Endodermal cell (in vitro differentiated cells): ENCODE measurements at regions not wholly inside any gene's neighbourhood (a gene's known extent, or its start where the extent isn't known, plus 50 kb on each side); places are given as distances from the start of the nearest gene placed in this dataset.

Experiments
- DNase-seq: peaks from one replicate; pipeline ENCODE4 v3.0.0-alpha.2; 2017
- H3K27ac ChIP-seq: 2 replicates; pipeline ENCODE4 v1.5.1; 2013; ENCODE audit warnings: mild to moderate bottlenecking, low read depth, low read length, moderate library complexity
- H3K27me3 ChIP-seq: 2 replicates; pipeline ENCODE4 v1.6.1; 2013; ENCODE audit warnings: mild to moderate bottlenecking, low read length, moderate library complexity; ENCODE audit not compliant: insufficient read depth, control insufficient read depth, poor library complexity, severe bottlenecking
- H3K36me3 ChIP-seq: 2 replicates; pipeline ENCODE4 v1.7.0; 2013; ENCODE audit warnings: mild to moderate bottlenecking, low read length, moderate library complexity; ENCODE audit not compliant: control insufficient read depth, insufficient read depth
- H3K4me1 ChIP-seq: one replicate; pipeline ENCODE4 v1.7.0; 2013; ENCODE audit warnings: low read length; ENCODE audit not compliant: control insufficient read depth, insufficient read depth
- H3K4me3 ChIP-seq: 2 replicates; pipeline ENCODE4 v1.5.1; 2013; ENCODE audit warnings: mild to moderate bottlenecking, low read length, moderate library complexity
- H3K9ac ChIP-seq: 2 replicates; pipeline ENCODE4 v1.6.1; 2013; ENCODE audit warnings: mild to moderate bottlenecking, low read length, moderate library complexity; ENCODE audit not compliant: poor library complexity, severe bottlenecking; ENCODE audit errors: extremely low read depth
- H3K9me3 ChIP-seq: 2 replicates; pipeline ENCODE4 v1.6.1; 2013; ENCODE audit warnings: mild to moderate bottlenecking, low read length, moderate library complexity; ENCODE audit not compliant: control insufficient read depth
- H3K27ac Mint-ChIP-seq: 2 replicates; pipeline ENCODE4 v1.8.0; 2020; ENCODE audit warnings: mixed read lengths
- H3K27me3 Mint-ChIP-seq: 2 replicates; pipeline ENCODE4 v1.8.0; 2021; ENCODE audit warnings: mild to moderate bottlenecking, mixed read lengths; ENCODE audit not compliant: insufficient read depth
- H3K36me3 Mint-ChIP-seq: 2 replicates; pipeline ENCODE4 v1.8.0; 2020; ENCODE audit warnings: low read depth, mixed read lengths
- H3K4me1 Mint-ChIP-seq: 2 replicates; pipeline ENCODE4 v1.8.0; 2020; ENCODE audit warnings: mixed read lengths
- H3K4me3 Mint-ChIP-seq: 2 replicates; pipeline ENCODE4 v1.8.0; 2020; ENCODE audit warnings: mild to moderate bottlenecking, moderate library complexity, mixed read lengths
- H3K9me3 Mint-ChIP-seq: 2 replicates; pipeline ENCODE4 v1.8.0; 2020; ENCODE audit warnings: mild to moderate bottlenecking, mixed read lengths
- CTCF ChIP-seq: fragments of 200-600 bp; sonication (generic); conservative IDR thresholded peaks from 2 replicates; pipeline ENCODE4 v1.5.0; 2021; ENCODE audit warnings: antibody characterized with exemption, mild to moderate bottlenecking
- WGBS, 2 experiments: methylation state at CpG; one replicate each; pipeline versions ENCODE4 v1.1.5 to v1.1.7; 2013; ENCODE audit warnings: missing lambda C conversion rate in 2 of 2, mixed read lengths in 1 of 2; ENCODE audit not compliant: insufficient coverage in 1 of 2, insufficient read length in 1 of 2; 5-methylcytosine and 5-hydroxymethylcytosine counted together

GRCh38 chr1:232894436-232894835 lies 56.0 kb upstream of the NTPCR start:
- Mint-ChIP-seq H3K27ac (no peak overlapping the region), H3K4me1 (peaks cover 10% of the 10 kb centered on the region), H3K9me3 (peaks cover 22% of the 10 kb centered on the region), H3K4me3 (no peak overlapping the region), H3K27me3 (peaks cover 19% of the 10 kb centered on the region), H3K36me3 (no peaks in the 10 kb centered on the region)
- H3K4me1 ChIP-seq, result no peaks in the 10 kb centered on the region
- no peak for TF ChIP-seq CTCF
- DNase-seq, result no peak
- H3K9me3 ChIP-seq, result peaks cover 26% of the 10 kb centered on the region
- no peak overlapping the region for H3K27ac ChIP-seq
- H3K36me3 ChIP-seq, result no peaks in the 10 kb centered on the region
- H3K9ac ChIP-seq, result no peak overlapping the region
- H3K4me3 ChIP-seq, result no peak overlapping the region
- peaks cover 3% of the 10 kb centered on the region for H3K27me3 ChIP-seq
- 95% methylated on average over 3 of the region's 3 CpGs; no CpG with 5 or more reads in 1 of the 2 experiments for WGBS, 2 experiments

GRCh38 chr1:232897949-232898465 lies 52.4 kb upstream of the NTPCR start:
- Mint-ChIP-seq H3K4me1 (peaks cover 38% of the 10 kb centered on the region), H3K27me3 (peaks cover 41% of the 10 kb centered on the region), H3K9me3 (peaks cover 14% of the 10 kb centered on the region), H3K4me3 (no peak overlapping the region), H3K36me3 (no peaks in the 10 kb centered on the region), H3K27ac (no peak overlapping the region)
- peaks cover 19% of the 10 kb centered on the region for H3K27me3 ChIP-seq
- DNase-seq, result no peak
- no peaks in the 10 kb centered on the region for H3K36me3 ChIP-seq
- H3K4me1 ChIP-seq, result peaks cover 17% of the 10 kb centered on the region
- no peak overlapping the region for H3K9ac ChIP-seq
- peaks cover 18% of the 10 kb centered on the region for H3K9me3 ChIP-seq
- H3K4me3 ChIP-seq, result no peak overlapping the region
- no peak for TF ChIP-seq CTCF
- H3K27ac ChIP-seq, result no peak overlapping the region
- 90 to 97% methylated on average over 4 to 7 of the region's 7 CpGs for WGBS, 2 experiments

GRCh38 chr1:232899268-232899667 lies 51.1 kb upstream of the NTPCR start:
- no peak for DNase-seq
- H3K27me3 Mint-ChIP-seq, result peaks cover 40% of the 10 kb centered on the region
- Histone ChIP-seq H3K4me1 (peaks cover 17% of the 10 kb centered on the region), H3K9ac (no peak overlapping the region), H3K27ac (no peak overlapping the region), H3K27me3 (peaks cover 19% of the 10 kb centered on the region), H3K4me3 (no peak overlapping the region), H3K9me3 (peaks cover 14% of the 10 kb centered on the region), H3K36me3 (no peaks in the 10 kb centered on the region)
- no peak overlapping the region for H3K27ac Mint-ChIP-seq
- no peak overlapping the region for H3K4me3 Mint-ChIP-seq
- 73% methylated on average over 5 of the region's 5 CpGs; no CpG with 5 or more reads in 1 of the 2 experiments for WGBS, 2 experiments
- peaks cover 10% of the 10 kb centered on the region for H3K9me3 Mint-ChIP-seq
- H3K36me3 Mint-ChIP-seq, result no peaks in the 10 kb centered on the region
- H3K4me1 Mint-ChIP-seq, result peaks cover 44% of the 10 kb centered on the region
- TF ChIP-seq CTCF, result no peak
